ENCODE measurements at regions not wholly inside any gene's neighbourhood (a gene's known extent, or its start where the extent isn't known, plus 50 kb on each side); places are given as distances from the start of the nearest gene placed in this dataset.

- no peak for TF ChIP-seq CTCF (IDR thresholded peaks at IDR 0.05)
- no peak for TF ChIP-seq POLR2A (IDR thresholded peaks at IDR 0.05)
Observed at GRCh38 chr2:81974216-81974615, 1669.7 kb upstream of the LRRTM1 start.

All from heart left ventricle (tissue), 13 donors.